ENCODE measurements at regions not wholly inside any gene's neighbourhood (a gene's known extent, or its start where the extent isn't known, plus 50 kb on each side); places are given as distances from the start of the nearest gene placed in this dataset.

- H3K36me3 ChIP-seq (ENCODE audit: insufficient read depth, low read length), result no peaks in the 10 kb centered on the region
- no peaks in the 10 kb centered on the region for H3K79me2 ChIP-seq (ENCODE audit: insufficient read depth, low read depth, low read length)
- no peaks in the 10 kb centered on the region for H3K9me3 ChIP-seq (ENCODE audit: low read length)
- H3K9me2 ChIP-seq (ENCODE audit: insufficient read depth, low read length), result no peaks in the 10 kb centered on the region
- no peaks in the 10 kb centered on the region for H4K20me1 ChIP-seq (ENCODE audit: insufficient read depth, low read length)
- BruUV-seq (replicated peaks), result no TSS peak
- ChIA-PET POLR2A (no interaction called here), CTCF (ENCODE audit: unreplicated experiment) (no interaction called here)
- H3K4me1 ChIP-seq (ENCODE audit: insufficient read depth, low read length, poor library complexity, severe bottlenecking), result no peaks in the 10 kb centered on the region
- intact Hi-C loops (cut with micrococcal nuclease; ENCODE audit: unreplicated experiment), result no loop called here
- DNase-seq (ENCODE audit: low spot score), result no peak
- TF ChIP-seq CTCF (conservative IDR thresholded peaks at IDR 0.05; ENCODE audit: low read length) (no peak), EZH2phosphoT487 (IDR thresholded peaks at IDR 0.05; ENCODE audit: borderline replicate concordance, low read depth, low read length) (no peak)
- H3K4me3 ChIP-seq (ENCODE audit: low read depth, low read length, poor library complexity, severe bottlenecking), result no peak overlapping the region
- H3K27ac ChIP-seq (ENCODE audit: low read depth, low read length, poor library complexity, severe bottlenecking), result no peak overlapping the region
- no peak overlapping the region for H3K4me2 ChIP-seq (ENCODE audit: low read length)
- no peak overlapping the region for H2AFZ ChIP-seq (ENCODE audit: low read length)
These were observed 62.0 kb upstream of the DSG1 start for GRCh38 chr18:31255953-31256352.

GRCh38 chr18:31258789-31259188, 59.2 kb upstream of the DSG1 start:
- POLR2A ChIA-PET, result no interaction called here
- intact Hi-C loops (cut with micrococcal nuclease; ENCODE audit: unreplicated experiment), result no loop called here
- CTCF ChIA-PET (ENCODE audit: unreplicated experiment), result no interaction called here
- Histone ChIP-seq H2AFZ (ENCODE audit: low read length) (no peak overlapping the region), H3K9me3 (ENCODE audit: low read length) (no peaks in the 10 kb centered on the region), H3K79me2 (ENCODE audit: insufficient read depth, low read depth, low read length) (no peaks in the 10 kb centered on the region), H3K36me3 (ENCODE audit: insufficient read depth, low read length) (no peaks in the 10 kb centered on the region), H4K20me1 (ENCODE audit: insufficient read depth, low read length) (no peaks in the 10 kb centered on the region), H3K4me1 (ENCODE audit: insufficient read depth, low read length, poor library complexity, severe bottlenecking) (no peaks in the 10 kb centered on the region), H3K4me2 (ENCODE audit: low read length) (no peak overlapping the region), H3K9me2 (ENCODE audit: insufficient read depth, low read length) (no peaks in the 10 kb centered on the region), H3K27ac (ENCODE audit: low read depth, low read length, poor library complexity, severe bottlenecking) (no peak overlapping the region), H3K4me3 (ENCODE audit: low read depth, low read length, poor library complexity, severe bottlenecking) (no peak overlapping the region)
- DNase-seq (ENCODE audit: low spot score), result no peak
- TF ChIP-seq CTCF (conservative IDR thresholded peaks at IDR 0.05; ENCODE audit: low read length) (no peak), EZH2phosphoT487 (IDR thresholded peaks at IDR 0.05; ENCODE audit: borderline replicate concordance, low read depth, low read length) (no peak)
- no TSS peak for BruUV-seq (replicated peaks)

- H2AFZ ChIP-seq (ENCODE audit: low read length), result no peak overlapping the region
- no peak for DNase-seq (ENCODE audit: low spot score)
- intact Hi-C loops (cut with micrococcal nuclease; ENCODE audit: unreplicated experiment), result no loop called here
- H3K79me2 ChIP-seq (ENCODE audit: insufficient read depth, low read depth, low read length), result no peaks in the 10 kb centered on the region
- no peaks in the 10 kb centered on the region for H3K4me1 ChIP-seq (ENCODE audit: insufficient read depth, low read length, poor library complexity, severe bottlenecking)
- CTCF ChIA-PET (ENCODE audit: unreplicated experiment), result no interaction called here
- H4K20me1 ChIP-seq (ENCODE audit: insufficient read depth, low read length), result no peaks in the 10 kb centered on the region
- BruUV-seq (replicated peaks), result no TSS peak
- POLR2A ChIA-PET, result no interaction called here
- H3K4me2 ChIP-seq (ENCODE audit: low read length), result no peak overlapping the region
- H3K9me3 ChIP-seq (ENCODE audit: low read length), result no peaks in the 10 kb centered on the region
- H3K27ac ChIP-seq (ENCODE audit: low read depth, low read length, poor library complexity, severe bottlenecking), result no peak overlapping the region
- H3K9me2 ChIP-seq (ENCODE audit: insufficient read depth, low read length), result no peaks in the 10 kb centered on the region
- TF ChIP-seq EZH2phosphoT487 (IDR thresholded peaks at IDR 0.05; ENCODE audit: borderline replicate concordance, low read depth, low read length) (no peak), CTCF (conservative IDR thresholded peaks at IDR 0.05; ENCODE audit: low read length) (no peak)
- H3K4me3 ChIP-seq (ENCODE audit: low read depth, low read length, poor library complexity, severe bottlenecking), result no peak overlapping the region
- H3K36me3 ChIP-seq (ENCODE audit: insufficient read depth, low read length), result no peaks in the 10 kb centered on the region
These were observed 56.0 kb upstream of the DSG1 start for GRCh38 chr18:31261792-31262582.
